HG02938 (cell line): ENCODE measurements at regions not wholly inside any gene's neighbourhood (a gene's known extent, or its start where the extent isn't known, plus 50 kb on each side); places are given as distances from the start of the nearest gene placed in this dataset.

Experiments used
- ATAC-seq: cut with Tn5 transposase; IDR thresholded peaks from one replicate; pipeline ENCODE4 v1.9.1; 2021; ENCODE audit warnings: mild to moderate bottlenecking, moderate library complexity; ENCODE audit not compliant: unreplicated experiment

- ATAC-seq, result no peak
Observed at GRCh38 chr12:87930033-87930432, 99.2 kb downstream of the C12orf50 start.

DNA sequence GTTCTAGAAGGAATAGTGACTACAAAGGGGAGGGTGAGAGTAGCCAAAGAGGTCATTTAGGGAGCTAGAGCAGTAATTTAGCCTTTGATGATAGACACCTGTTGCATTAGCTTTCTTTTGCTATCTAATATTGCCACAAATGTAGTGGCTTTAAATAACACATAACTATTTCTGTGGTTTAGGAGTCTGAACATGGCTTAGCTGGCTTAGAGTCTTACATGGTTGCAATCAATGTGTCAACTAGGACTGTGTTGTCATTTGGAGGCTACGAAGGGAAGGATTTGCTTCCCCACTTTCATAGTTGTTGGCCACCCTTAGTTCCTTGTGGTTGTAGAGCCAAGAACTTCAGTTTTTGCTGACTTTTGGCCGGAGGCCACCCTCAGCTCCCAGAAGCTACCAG is 99.9 kb downstream of the C12orf50 start:
- ATAC-seq, result no peak

- no peak for ATAC-seq
Observed at GRCh38 chr12:87928031-87928430, 101.2 kb downstream of the C12orf50 start.

GRCh38 chr12:87925021-87925420 is 104.2 kb downstream of the C12orf50 start:
- no peak for ATAC-seq

GRCh38 chr12:87924149-87924548 is 105.1 kb downstream of the C12orf50 start:
- no peak for ATAC-seq

DNA sequence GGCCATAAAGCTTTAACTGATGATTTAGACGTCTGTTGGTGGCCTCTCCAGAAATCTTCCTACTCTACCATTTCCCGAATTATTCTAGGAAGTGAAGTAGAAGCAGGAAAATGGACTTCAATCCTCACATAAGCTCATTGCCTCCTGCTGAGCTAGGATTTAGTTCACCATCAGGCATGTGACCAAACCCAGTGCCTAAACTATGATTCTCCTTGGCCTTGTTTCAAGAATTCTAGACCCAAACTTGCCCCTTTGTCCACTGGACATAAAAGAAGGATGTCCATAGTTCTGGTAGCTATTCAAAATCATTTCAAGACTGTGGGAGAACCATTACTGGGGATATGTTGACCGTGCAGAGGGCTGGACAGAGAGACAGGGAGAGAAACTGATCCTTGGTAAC is 105.8 kb downstream of the C12orf50 start:
- no peak for ATAC-seq

DNA sequence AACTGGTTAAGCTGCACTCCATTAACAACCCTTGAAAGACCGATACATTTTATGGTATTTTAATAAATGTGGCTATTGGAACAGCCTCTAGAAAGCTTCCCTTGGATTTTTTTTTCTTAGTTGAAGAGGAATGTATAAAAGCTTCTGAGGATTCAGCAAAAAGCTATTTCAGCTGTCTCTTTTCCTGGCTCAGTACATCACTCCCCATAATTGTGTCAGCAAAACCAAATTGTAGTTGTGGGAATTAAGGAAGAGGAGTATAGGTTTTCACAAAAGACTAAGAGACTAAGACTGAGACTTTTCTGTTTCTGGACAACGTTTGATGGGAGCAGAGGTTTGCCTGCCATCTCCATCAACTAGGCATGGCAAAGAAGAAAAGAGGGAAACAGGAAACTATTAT is 106.5 kb downstream of the C12orf50 start:
- ATAC-seq, result no peak

- no peak for ATAC-seq
Observed at GRCh38 chr12:87921621-87922020, 107.6 kb downstream of the C12orf50 start.

GRCh38 chr12:87920139-87920538 is 109.1 kb downstream of the C12orf50 start:
- no peak for ATAC-seq

DNA sequence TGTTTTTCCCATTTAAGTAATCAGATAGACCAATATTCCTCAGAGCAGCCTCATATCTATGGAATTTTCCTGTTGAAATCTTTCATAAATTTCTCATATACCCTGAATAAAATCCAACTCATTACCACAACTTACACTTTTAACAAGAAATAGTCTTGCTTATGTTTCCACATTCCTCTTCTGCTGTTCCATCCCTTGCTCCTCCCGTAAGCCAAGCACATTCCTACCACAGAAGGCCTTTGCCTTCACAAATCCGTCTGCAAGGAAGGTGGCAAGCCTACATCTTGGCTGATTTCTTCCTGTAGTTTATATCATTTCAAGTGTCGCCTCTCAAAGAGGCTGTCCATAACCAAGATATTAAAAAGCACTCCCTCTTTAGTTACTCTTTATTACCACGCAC is 127.7 kb downstream of the C12orf50 start:
- no peak for ATAC-seq

DNA sequence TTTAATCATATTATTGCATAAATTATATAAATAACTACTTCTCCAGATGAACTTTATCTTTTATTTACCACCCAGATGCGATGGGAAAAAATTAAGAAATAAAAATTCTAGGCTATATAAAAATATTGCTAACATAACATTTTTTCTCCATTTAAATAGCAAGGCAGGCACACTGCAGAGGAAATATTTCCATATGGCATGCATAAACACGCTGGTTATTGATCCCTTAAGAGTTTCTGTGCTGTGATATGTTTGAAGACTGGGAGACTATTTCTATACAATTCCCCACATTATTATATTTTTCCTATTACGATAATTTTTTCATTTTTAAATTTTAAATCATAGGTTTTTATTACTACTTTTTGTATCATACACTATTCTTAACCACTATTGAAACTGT is 131.5 kb downstream of the C12orf50 start:
- no peak for ATAC-seq

GRCh38 chr12:87883806-87884205 is 145.4 kb downstream of the C12orf50 start:
- ATAC-seq, result no peak

- ATAC-seq, result no peak
Observed at GRCh38 chr12:87879141-87879540, 150.1 kb downstream of the C12orf50 start.

- ATAC-seq, result no peak
Observed at GRCh38 chr12:87870493-87871460, 158.4 kb downstream of the C12orf50 start.

DNA sequence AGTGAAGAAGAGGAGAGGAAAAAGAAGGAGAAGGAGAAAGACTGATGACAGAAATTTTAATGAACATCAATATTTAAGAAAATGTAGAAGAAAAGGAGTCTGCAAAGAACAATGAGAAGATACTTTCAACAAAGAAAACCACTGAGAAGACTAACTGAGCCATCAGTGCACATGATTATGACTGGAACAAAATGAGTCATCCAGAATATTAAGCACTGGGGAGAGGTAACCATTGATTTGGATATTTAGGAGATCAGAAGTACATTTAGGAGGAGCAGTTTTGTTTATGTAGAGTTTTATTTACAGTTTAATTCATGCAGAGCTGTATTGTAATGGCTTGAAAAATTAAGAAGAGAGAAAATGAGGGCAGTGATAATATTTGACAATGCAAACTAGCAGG is 159.1 kb downstream of the C12orf50 start:
- ATAC-seq, result no peak

- peak; percentile 59 for ATAC-seq
Observed at GRCh38 chr12:87866578-87867292, 162.5 kb downstream of the C12orf50 start.

DNA sequence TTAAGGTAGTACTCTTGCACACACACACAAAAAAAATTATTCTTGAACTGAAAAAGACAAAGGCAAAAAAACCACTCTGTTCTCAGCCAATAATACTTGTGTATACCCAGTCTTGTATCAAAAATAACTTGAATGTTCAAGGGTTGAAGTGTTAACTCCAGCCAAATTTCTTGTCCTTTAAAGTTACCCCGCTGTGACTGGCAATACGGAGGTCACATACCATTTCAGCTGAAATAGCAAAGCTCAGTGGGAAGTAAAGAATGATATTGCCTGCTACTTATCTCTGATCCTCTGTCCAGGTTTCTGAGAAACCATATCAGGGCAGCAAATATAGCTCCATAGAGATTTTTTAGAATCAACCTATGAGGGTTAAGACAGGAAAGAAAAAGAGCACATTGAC is 167.4 kb downstream of the C12orf50 start:
- no peak for ATAC-seq

GRCh38 chr12:87853448-87854003 is 175.7 kb downstream of the C12orf50 start:
- ATAC-seq, result no peak

DNA sequence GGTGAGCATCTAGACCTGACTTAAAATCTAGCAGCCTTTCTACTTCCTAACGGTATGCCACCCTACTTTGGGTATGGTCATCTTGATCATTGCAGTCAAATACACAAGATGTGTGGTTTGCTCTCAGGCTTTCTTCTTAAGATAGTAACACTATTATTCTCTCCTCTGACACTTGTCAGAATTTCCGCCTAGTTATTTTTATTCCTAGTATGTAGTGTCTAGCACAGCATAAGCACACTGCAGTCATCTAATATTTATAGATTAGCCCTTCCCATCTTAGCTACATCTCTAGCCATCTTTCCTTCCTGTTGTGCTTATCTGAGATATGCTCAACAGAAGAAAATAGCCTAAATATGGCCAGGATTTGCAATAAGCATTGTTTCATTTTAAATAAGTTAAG is 180.1 kb downstream of the C12orf50 start:
- no peak for ATAC-seq

DNA sequence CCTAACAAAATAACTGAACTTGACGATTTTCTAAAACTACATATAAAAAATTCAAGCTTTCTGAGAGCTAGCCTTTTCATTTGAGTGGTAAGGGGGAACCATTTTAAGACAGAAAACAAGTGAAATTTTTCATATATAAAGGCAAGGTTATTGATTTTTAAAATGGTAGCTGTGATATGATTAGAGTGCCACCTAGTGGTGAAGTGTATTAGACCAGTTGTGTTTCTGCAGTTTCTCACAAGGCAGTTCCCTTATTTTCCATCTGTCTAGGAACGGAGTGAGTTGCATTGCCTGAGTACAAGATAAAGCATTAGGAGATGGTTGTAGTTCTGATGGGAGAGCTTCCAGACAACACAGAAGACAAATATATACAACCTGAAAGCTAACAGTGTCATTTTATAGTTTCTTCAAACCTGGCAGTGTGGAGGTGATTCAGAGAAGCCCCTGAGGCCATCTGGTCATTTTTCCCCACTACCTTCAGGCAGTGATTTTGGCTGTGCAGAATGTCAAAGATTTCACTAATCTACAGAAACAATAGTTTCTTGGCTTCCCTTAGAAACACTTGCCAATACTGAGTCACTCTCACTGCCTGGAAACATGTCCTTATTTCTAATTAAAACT is 180.8 kb downstream of the C12orf50 start:
- ATAC-seq, result peak; percentile 75

- no peak for ATAC-seq
Observed at GRCh38 chr12:87847147-87847546, 182.1 kb downstream of the C12orf50 start.
